OCI-LY7 (cell line): ENCODE measurements at regions not wholly inside any gene's neighbourhood (a gene's known extent, or its start where the extent isn't known, plus 50 kb on each side); places are given as distances from the start of the nearest gene placed in this dataset.

Source experiments
- EZH2phosphoT487 ChIP-seq: fragments of 200-600 bp; sonication (generic); IDR thresholded peaks from 2 replicates; pipeline ENCODE4 v1.6.1; 2018; ENCODE audit warnings: low read depth, borderline replicate concordance, mild to moderate bottlenecking, mixed run types, antibody characterized with exemption, low read length, moderate library complexity, mixed read lengths
- TF ChIP-seq, protein P1 (sequence below): fragments of 200-600 bp; sonication (generic); conservative IDR thresholded peaks from 2 replicates; pipeline ENCODE4 v1.5.1; 2014; ENCODE audit warnings: mild to moderate bottlenecking, antibody characterized with exemption, low read length, moderate library complexity, mixed read lengths

DNA sequence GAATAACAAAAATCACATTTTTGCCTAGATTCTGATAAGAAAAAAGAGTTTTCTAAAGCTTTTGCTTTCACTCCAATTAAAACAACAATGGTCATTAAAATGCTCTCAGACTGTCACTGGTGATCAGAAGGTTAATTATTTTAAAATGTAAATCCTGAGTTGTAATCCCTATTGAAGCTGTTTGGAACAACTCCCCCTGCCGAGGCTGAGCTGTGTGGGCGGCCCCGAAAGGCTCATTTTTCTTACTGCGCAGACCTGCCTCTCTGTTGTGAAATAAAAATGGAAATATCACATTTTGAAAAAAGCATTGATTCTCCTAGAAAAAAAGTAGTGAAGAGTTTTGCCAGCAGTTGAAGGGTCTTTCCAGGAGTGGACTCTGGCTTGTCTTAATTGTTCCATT, 174.8 kb upstream of the CDKN3 start:
- TF ChIP-seq, protein P1, sequence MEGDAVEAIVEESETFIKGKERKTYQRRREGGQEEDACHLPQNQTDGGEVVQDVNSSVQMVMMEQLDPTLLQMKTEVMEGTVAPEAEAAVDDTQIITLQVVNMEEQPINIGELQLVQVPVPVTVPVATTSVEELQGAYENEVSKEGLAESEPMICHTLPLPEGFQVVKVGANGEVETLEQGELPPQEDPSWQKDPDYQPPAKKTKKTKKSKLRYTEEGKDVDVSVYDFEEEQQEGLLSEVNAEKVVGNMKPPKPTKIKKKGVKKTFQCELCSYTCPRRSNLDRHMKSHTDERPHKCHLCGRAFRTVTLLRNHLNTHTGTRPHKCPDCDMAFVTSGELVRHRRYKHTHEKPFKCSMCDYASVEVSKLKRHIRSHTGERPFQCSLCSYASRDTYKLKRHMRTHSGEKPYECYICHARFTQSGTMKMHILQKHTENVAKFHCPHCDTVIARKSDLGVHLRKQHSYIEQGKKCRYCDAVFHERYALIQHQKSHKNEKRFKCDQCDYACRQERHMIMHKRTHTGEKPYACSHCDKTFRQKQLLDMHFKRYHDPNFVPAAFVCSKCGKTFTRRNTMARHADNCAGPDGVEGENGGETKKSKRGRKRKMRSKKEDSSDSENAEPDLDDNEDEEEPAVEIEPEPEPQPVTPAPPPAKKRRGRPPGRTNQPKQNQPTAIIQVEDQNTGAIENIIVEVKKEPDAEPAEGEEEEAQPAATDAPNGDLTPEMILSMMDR: no peak
- TF ChIP-seq EZH2phosphoT487: no peak
